PFSK-1 (cell line): ENCODE measurements at regions not wholly inside any gene's neighbourhood (a gene's known extent, or its start where the extent isn't known, plus 50 kb on each side); places are given as distances from the start of the nearest gene placed in this dataset.

Experiments
- FOXP2 ChIP-seq: optimal IDR thresholded peaks from 2 replicates; pipeline ENCODE3; 2011; ENCODE audit warnings: borderline replicate concordance, control low read depth, inconsistent platforms; ENCODE audit not compliant: insufficient read depth; ENCODE audit errors: extremely low read length, extremely low read depth
- POLR2AphosphoS5 ChIP-seq: IDR thresholded peaks from 2 replicates; pipeline ENCODE4 v1.6.1; 2012; ENCODE audit warnings: low read depth, mild to moderate bottlenecking, control low read depth, low read length, moderate library complexity
- REST ChIP-seq, 2 experiments: IDR thresholded peaks; 2 replicates each; pipeline versions ENCODE4 v1.6.1 to v1.8.0; 2011 to 2012; ENCODE audit warnings: low read depth in 2 of 2, low read length in 2 of 2, control low read depth in 1 of 2, inconsistent platforms in 1 of 2, mild to moderate bottlenecking in 1 of 2, moderate library complexity in 1 of 2; ENCODE audit not compliant: insufficient read depth in 1 of 2
- SIN3A ChIP-seq: IDR thresholded peaks from 2 replicates; pipeline ENCODE4 v1.6.1; 2012; ENCODE audit warnings: mild to moderate bottlenecking, low read length, moderate library complexity, borderline replicate concordance; ENCODE audit not compliant: insufficient read depth
- TAF1 ChIP-seq: IDR thresholded peaks from 2 replicates; pipeline ENCODE4 v1.6.1; 2012; ENCODE audit warnings: low read length, control low read depth, borderline replicate concordance; ENCODE audit not compliant: insufficient read depth

- no peak for TF ChIP-seq TAF1
These were observed 793.6 kb upstream of the INTU start for GRCh38 chr4:126838941-126839679.

GRCh38 chr4:126843492-126844067 is 789.2 kb upstream of the INTU start:
- TF ChIP-seq TAF1 (no peak), SIN3A (no peak), POLR2AphosphoS5 (no peak)

GRCh38 chr4:126850286-126850685 is 782.5 kb upstream of the INTU start:
- TF ChIP-seq TAF1 (peak; percentile 35; the same call in 1 of the 2 replicates), SIN3A (no peak)

- no peak for TF ChIP-seq FOXP2
- no peak for TF ChIP-seq TAF1
- no peak for TF ChIP-seq POLR2AphosphoS5
- no peak for TF ChIP-seq REST (IDR thresholded peaks at IDR 0.05; ENCODE audit: insufficient read depth in 1 of 2, low read depth in 2 of 2, low read length in 2 of 2)
- TF ChIP-seq SIN3A = no peak
These were observed 781.4 kb upstream of the INTU start for GRCh38 chr4:126851391-126851790.

GRCh38 chr4:126853715-126854114 is 779.0 kb upstream of the INTU start:
- TF ChIP-seq TAF1 (no peak), FOXP2 (no peak), SIN3A (no peak), POLR2AphosphoS5 (no peak), REST (IDR thresholded peaks at IDR 0.05; ENCODE audit: insufficient read depth in 1 of 2, low read depth in 2 of 2, low read length in 2 of 2) (no peak)

- TF ChIP-seq SIN3A = no peak
- no peak for TF ChIP-seq REST (IDR thresholded peaks at IDR 0.05; ENCODE audit: insufficient read depth in 1 of 2, low read depth in 2 of 2, low read length in 2 of 2)
- TF ChIP-seq POLR2AphosphoS5 = no peak
- TF ChIP-seq FOXP2 = no peak
- TF ChIP-seq TAF1 = no peak
These were observed 775.9 kb upstream of the INTU start for GRCh38 chr4:126856906-126857305.
